Spinal cord (tissue), 9 donors: ENCODE measurements at regions not wholly inside any gene's neighbourhood (a gene's known extent, or its start where the extent isn't known, plus 50 kb on each side); places are given as distances from the start of the nearest gene placed in this dataset.

Source experiments
- DNase-seq, 6 donors: peaks; one replicate each; pipeline versions ENCODE4 v3.0.0 to v3.0.0-alpha.2; 2013 to 2015; ENCODE audit warnings: low spot score in 6 of 6, low read depth in 4 of 6
- H3K27ac ChIP-seq: one replicate; pipeline ENCODE4 v1.5.1; 2013; ENCODE audit warnings: low read depth, low read length, control low read depth
- H3K27me3 ChIP-seq: one replicate; pipeline ENCODE4 v1.6.1; 2013; ENCODE audit warnings: low read length; ENCODE audit not compliant: control insufficient read depth, insufficient read depth
- H3K36me3 ChIP-seq: one replicate; pipeline ENCODE4 v1.6.1; 2013; ENCODE audit warnings: low read length; ENCODE audit not compliant: control insufficient read depth, insufficient read depth
- H3K4me1 ChIP-seq: one replicate; pipeline ENCODE4 v1.6.1; 2013; ENCODE audit warnings: low read length; ENCODE audit not compliant: control insufficient read depth, insufficient read depth
- H3K4me3 ChIP-seq: one replicate; pipeline ENCODE4 v1.5.1; 2013; ENCODE audit warnings: low read depth, low read length, control low read depth
- H3K9me3 ChIP-seq: one replicate; pipeline ENCODE4 v1.6.1; 2013; ENCODE audit warnings: low read length; ENCODE audit not compliant: control insufficient read depth, insufficient read depth
- WGBS: methylation state at CpG from one replicate; pipeline ENCODE4 v1.1.5; 2013; ENCODE audit warnings: missing lambda C conversion rate; ENCODE audit not compliant: insufficient coverage; 5-methylcytosine and 5-hydroxymethylcytosine counted together
- donor health status: healthy.

DNA sequence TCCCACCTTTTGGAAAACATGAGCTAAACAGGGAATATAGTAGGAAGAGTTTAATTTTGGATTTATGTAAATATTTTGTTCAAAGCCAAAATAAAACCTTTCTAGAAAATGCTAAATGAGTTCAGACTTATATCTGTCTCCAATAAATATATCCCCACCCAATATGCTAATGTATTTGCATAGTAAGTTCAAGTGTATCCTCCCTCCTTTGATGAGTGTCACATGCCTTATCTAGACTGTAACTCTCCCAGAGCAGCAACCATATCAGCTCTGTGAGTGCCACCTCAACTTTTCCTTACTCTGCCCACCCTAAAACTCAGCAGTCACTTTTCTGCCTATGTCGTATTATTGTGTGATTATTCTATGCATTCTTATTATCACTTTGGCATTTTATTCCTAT lies 516.1 kb upstream of the NR3C2 start:
- no CpG with 5 or more reads among the region's 1 CpG for whole genome bisulfite sequencing

DNA sequence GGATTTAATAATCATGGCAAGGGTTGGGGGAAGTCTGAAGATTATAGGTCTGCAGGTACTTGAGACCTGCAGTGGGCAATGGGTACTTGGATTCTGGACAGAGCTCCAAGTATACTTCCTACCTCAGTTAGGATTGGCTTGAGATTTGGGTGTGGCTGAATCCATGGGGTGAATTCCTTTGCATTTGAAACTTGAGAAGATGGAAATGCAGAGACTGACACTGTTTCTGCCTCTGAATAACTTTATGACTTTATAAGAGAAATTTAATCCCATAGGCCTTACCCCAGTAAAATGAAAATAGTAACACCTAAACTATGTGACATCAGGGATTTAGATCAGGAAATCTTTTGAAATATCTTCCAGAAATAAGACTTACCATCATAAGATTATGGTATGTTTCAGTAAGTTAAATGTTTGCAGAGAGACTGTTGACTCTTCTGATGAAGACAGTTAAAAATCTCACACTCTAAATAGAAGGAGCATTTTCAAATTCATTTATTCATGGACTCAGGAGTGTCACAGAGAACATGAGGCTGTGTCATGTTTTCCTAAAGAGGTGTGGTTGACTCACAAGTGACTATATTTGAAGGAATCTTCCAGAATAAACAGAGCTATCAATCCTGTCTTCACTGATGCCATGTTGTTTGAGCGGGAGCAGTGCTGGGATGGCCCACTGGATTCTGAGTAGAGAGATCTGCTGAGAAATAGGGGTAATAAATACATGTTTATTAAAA lies 513.5 kb upstream of the NR3C2 start:
- WGBS, result 83% methylated on average over 1 of the region's 1 CpG

More for the DNA sequence above, 516.1 kb upstream of the NR3C2 start:
- H3K9me3 ChIP-seq, result no peaks in the 10 kb centered on the region
- H3K36me3 ChIP-seq, result no peaks in the 10 kb centered on the region
- no peak overlapping the region for H3K27ac ChIP-seq
- no peak overlapping the region for H3K4me3 ChIP-seq
- no peaks in the 10 kb centered on the region for H3K4me1 ChIP-seq
- no peaks in the 10 kb centered on the region for H3K27me3 ChIP-seq
- no peak for DNase-seq

DNA sequence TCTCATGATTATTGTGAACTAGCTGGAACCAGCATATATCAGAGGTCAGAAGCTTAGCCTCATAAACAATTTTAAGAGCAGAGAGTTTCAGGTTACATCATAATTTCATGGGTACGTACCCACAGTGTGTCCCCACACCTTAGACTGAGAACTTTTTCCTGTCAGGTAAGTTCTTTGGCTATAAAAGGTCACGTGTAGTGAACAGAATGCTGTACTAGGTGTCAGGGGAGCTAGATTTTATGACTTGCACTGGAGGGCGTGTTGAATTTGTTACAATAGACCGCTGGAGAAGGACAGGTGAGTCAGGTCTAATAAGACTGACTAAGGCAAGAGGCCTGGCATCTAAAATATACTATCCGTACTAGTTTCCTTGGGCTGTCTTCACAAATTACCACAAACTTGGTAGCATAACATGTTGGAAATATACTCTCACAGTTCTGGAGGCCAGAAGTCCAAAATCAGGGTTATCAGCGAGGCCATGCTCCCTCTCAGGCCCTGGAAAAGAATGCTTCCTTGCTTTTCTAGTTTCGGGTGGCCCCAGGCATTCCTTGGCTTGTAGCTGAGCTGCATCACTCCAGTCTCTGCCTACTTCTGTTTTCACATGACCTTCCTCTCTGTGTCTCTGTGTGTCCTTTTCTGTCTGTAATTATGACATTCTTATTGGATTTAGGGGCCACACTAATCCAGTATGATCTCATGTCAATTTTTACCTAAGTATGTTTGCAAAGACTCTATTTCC lies 512.0 kb upstream of the NR3C2 start:
- no peaks in the 10 kb centered on the region for H3K27me3 ChIP-seq
- no peaks in the 10 kb centered on the region for H3K4me1 ChIP-seq
- WGBS, result 95% methylated on average over 5 of the region's 7 CpGs
- DNase-seq, result no peak
- no peak overlapping the region for H3K27ac ChIP-seq
- H3K4me3 ChIP-seq, result no peak overlapping the region
- no peaks in the 10 kb centered on the region for H3K9me3 ChIP-seq
- H3K36me3 ChIP-seq, result no peaks in the 10 kb centered on the region

More for the DNA sequence above, 513.5 kb upstream of the NR3C2 start:
- Histone ChIP-seq H3K27ac (no peak overlapping the region), H3K36me3 (no peaks in the 10 kb centered on the region), H3K4me1 (no peaks in the 10 kb centered on the region), H3K9me3 (no peaks in the 10 kb centered on the region), H3K4me3 (no peak overlapping the region), H3K27me3 (no peaks in the 10 kb centered on the region)
- DNase-seq, result no peak

DNA sequence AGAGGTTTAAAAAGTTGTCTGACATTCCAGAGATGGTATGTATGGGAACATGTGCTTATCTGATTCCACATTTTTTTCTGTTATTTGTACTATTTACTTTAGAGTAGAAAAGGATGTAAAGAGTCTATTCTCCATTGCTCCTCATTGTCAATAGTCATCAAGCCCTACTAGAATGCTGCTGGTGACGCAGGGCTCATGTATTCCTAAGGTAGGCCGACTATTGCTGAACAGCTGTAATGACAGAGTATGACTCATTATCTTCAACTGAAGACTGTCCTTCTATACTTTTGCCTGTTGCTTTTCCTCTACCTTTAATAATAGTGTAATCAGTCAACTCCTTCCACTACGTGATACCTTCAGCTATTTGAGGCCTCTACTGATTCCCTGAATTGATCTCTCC lies 509.1 kb upstream of the NR3C2 start:
- no peak for DNase-seq
- H3K27ac ChIP-seq, result no peak overlapping the region
- H3K27me3 ChIP-seq, result no peaks in the 10 kb centered on the region
- no peaks in the 10 kb centered on the region for H3K4me1 ChIP-seq
- H3K9me3 ChIP-seq, result no peaks in the 10 kb centered on the region
- H3K36me3 ChIP-seq, result no peaks in the 10 kb centered on the region
- H3K4me3 ChIP-seq, result no peak overlapping the region
- WGBS, result 90% methylated on average over 2 of the region's 3 CpGs

DNA sequence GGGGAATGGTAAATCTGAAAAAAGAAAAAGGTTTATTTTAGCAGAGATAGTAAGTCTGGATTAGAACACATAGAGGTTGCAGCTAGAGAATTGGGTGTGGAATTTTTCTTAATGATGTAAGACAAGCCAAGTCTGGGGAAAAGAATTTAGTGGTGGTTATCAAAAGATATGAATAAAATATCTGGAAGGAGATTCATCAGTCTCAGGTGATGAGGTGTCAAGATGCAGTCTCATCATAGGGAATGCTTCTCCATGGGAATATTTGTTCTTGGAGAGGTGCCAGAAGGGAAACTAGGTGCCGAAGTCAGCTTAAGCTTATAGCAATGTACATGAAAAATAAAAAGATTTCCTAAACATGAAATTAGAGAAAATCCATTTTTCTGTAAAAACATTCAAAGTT lies 504.1 kb upstream of the NR3C2 start:
- no CpG with 5 or more reads among the region's 1 CpG for WGBS

DNA sequence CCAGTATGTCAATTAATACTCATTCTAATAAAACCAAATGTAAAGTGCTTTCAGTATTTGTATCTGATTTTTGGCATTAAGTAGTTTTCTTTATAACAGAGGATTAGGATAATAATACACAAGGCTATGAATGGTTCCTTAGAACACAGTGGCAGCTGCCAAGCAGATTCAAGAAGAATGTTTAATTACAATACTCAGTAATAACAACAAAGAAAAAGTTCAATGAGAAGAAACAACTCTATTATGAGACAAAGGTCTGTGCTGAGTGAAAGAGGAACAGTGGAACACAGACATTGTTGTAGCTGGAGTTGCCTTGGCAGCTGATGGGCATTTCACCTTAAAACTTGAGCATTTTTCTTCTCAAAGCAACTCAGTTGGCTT lies 502.6 kb upstream of the NR3C2 start:
- Histone ChIP-seq H3K4me3 (no peak overlapping the region), H3K4me1 (no peaks in the 10 kb centered on the region)
- no peak for DNase-seq

More for the DNA sequence above, 504.1 kb upstream of the NR3C2 start:
- H3K4me1 ChIP-seq, result no peaks in the 10 kb centered on the region
- no peaks in the 10 kb centered on the region for H3K36me3 ChIP-seq
- no peaks in the 10 kb centered on the region for H3K9me3 ChIP-seq
- DNase-seq, result no peak
- H3K27me3 ChIP-seq, result no peaks in the 10 kb centered on the region
- no peak overlapping the region for H3K4me3 ChIP-seq
- H3K27ac ChIP-seq, result no peak overlapping the region

DNA sequence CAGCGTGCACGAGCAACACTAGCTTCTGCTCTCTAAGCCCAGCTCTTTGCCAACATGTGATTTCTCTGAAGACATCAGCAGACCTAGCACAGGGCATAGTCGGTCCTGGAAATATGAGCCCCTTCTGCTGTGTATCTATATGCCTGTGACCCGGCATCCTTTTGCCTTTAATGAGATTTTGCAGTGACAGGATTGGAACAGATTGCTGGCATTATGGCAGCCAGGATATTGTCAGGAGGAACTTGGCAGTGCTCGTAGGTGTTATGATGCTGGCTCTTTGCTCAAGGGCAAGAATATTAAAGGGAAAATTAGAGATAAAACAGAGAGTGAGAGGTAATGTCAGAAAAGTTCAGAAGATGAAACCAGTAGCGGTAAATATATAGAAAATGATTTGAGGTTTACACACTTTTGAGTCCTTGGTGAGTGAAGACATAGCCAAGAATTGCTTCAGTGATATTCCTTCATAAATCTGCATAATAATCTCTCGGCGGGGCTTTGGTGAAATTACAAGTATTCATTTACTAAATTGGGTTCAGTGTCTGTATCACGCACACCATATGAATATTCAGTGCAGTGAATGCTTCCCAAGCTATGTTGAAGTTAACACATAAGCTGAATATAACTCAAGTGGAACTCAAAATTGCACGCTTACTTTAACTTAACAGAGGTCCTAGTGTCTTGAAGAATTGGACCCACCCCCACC lies 502.1 kb upstream of the NR3C2 start:
- Histone ChIP-seq H3K4me1 (no peaks in the 10 kb centered on the region), H3K9me3 (no peaks in the 10 kb centered on the region), H3K27ac (no peak overlapping the region), H3K4me3 (no peak overlapping the region), H3K27me3 (no peaks in the 10 kb centered on the region), H3K36me3 (no peaks in the 10 kb centered on the region)
- 79% methylated on average over 3 of the region's 10 CpGs for WGBS
- peak in 2 of 6 donors; percentile 70 to 92 for DNase-seq

More for the DNA sequence above, 502.6 kb upstream of the NR3C2 start:
- Histone ChIP-seq H3K9me3 (no peaks in the 10 kb centered on the region), H3K27ac (no peak overlapping the region), H3K36me3 (no peaks in the 10 kb centered on the region), H3K27me3 (no peaks in the 10 kb centered on the region)

DNA sequence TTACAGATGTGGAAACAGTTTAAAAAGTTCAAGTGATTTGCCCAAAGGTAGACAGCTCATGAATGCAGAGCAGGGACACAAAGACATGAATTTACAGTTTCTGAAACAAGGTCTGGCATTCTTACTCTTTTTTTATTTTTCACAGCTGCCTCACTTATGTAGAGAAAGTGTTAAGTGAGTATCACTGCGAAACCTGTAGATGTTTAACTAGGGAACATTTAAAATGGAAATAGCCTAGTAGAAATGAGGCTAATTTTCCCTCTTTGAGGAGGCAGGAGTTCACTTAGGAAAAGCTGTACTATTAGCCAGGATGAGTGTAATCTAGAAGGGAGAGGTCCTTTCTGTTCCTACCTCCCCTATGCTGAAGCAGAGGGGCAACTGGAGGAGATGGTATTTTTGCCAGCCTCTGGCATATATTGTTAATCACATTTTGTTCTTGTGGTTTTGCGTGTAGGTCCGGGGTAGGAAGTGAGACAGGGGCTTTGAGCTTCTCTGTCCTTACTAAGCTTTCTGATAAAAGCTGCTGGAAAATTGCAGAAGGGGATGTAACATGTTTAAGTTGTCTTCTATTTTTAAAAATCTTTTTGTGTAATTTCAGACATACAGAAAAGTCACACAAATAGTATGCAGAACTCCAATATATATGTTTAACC lies 492.8 kb upstream of the NR3C2 start:
- no peaks in the 10 kb centered on the region for H3K27me3 ChIP-seq
- peak in 1 of 6 donors; percentile 65 for DNase-seq
- H3K4me1 ChIP-seq, result no peaks in the 10 kb centered on the region
- 50% methylated on average over 1 of the region's 3 CpGs for WGBS
- H3K36me3 ChIP-seq, result no peaks in the 10 kb centered on the region
- H3K9me3 ChIP-seq, result peaks cover 4% of the 10 kb centered on the region
- H3K4me3 ChIP-seq, result no peak overlapping the region
- H3K27ac ChIP-seq, result no peak overlapping the region
